ENCODE measurements at regions not wholly inside any gene's neighbourhood (a gene's known extent, or its start where the extent isn't known, plus 50 kb on each side); places are given as distances from the start of the nearest gene placed in this dataset.
A peak's percentile ranks its signal among the peaks of the same experiment; 100 is the strongest.

DNA sequence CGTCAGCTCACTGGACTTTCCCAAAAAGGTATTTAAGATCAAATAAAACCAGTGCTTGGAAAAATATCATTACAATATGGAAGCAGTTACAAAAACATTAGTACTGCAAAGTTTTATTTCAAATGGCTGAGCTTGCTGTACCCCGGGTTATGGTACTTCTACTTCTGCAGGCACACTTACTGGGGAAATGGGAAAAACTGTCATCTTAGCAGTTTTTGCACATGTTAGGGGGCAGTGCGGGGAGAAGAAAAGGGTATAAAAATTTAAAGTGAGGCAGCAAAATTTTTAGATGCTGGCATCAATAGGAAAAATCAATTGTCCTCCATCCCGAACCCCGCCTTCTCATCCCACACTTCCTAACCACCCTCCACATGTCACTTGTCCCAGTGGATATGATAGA lies 133.4 kb downstream of the ATG4C start:
- DNase-seq (ENCODE audit: low read depth) = no peak

DNA sequence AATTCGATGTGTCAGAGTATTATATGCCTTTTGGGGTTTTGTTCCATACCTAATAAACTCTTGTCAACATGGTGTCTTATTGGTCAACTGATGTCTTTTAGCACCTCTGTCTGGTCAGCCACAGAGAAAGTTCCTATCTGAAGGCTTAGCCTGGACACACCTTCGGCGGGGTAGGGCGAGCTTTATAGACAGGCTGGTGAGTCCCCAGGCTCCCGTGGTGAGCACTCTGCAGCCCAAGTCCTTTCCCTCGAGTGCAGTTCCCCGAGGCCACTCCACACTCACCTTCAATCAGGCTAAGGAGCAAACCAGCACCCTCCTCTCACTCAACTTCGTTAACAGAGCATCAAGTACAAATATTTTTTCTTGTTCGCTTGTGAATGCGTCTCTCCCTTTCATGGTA lies 133.9 kb downstream of the ATG4C start:
- DNase-seq (ENCODE audit: low read depth) = no peak

GRCh38 chr1:62918700-62919099 lies 134.8 kb downstream of the ATG4C start:
- no peak for DNase-seq (ENCODE audit: low read depth)

DNA sequence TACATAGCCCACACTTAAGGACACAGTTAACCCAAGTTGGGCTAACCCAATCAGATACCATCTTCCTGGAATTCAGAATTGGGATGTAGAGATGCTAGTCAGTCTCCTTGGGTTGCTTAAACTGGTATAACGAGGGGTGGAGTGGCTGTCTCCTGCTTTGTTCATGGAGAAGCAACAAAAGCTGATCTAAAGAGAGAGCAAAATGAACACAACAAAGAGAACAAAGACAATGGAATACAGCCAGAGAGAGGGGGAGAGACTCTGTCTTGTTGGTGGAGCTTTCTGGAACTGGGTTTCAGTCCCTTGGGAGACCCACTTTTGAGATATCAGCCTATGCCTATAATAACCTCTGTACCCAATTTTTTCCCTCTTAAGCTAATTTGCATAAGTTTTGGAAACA lies 138.1 kb downstream of the ATG4C start:
- no peak for DNase-seq (ENCODE audit: low read depth)

- no peak for DNase-seq (ENCODE audit: low read depth)
Measured at GRCh38 chr1:62924983-62925790, 141.3 kb downstream of the ATG4C start.

GRCh38 chr1:62926681-62927252 lies 142.8 kb downstream of the ATG4C start:
- DNase-seq (ENCODE audit: low read depth) = no peak

DNA sequence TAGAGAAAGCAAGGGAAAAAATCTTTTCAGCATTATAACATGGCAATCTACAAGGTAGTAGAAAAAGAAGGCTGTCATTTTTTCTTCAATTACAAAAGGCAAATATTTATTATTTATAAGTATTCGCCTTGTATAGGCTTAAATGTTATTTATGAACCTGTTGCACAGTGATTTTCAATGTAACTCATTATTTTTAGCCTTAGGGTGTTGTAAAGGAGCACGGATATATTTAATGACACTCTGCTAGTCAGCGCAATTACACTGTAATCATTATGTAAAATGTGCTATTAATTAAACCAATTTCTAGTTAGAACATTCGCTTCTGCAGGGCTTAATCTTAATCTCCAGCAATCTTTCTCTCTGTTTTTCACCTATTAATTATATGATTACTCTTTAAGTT lies 145.0 kb downstream of the ATG4C start:
- no peak for DNase-seq (ENCODE audit: low read depth)

- DNase-seq (ENCODE audit: low read depth) = no peak
Measured at GRCh38 chr1:62937634-62938296, 153.8 kb downstream of the ATG4C start.

DNA sequence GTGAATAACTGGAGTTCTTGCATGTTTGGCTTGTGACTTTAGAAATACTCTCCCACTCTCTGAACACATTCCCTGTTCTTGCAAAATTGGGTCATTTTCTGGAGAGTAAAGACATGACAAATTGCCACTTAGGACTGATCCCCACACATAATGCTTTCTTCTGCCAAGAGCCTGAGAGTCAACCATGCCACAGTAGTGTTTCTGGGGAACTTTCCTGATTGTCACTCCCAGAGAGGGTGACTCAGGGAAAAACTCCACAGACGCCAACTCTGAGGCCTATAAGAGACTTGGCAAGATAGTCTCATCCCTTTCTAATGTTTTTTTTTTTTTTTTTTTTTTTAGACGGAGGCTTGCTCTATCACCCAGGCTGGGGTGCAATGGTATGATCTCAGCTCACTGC lies 157.8 kb downstream of the ATG4C start:
- DNase-seq (ENCODE audit: low read depth) = no peak

DNA sequence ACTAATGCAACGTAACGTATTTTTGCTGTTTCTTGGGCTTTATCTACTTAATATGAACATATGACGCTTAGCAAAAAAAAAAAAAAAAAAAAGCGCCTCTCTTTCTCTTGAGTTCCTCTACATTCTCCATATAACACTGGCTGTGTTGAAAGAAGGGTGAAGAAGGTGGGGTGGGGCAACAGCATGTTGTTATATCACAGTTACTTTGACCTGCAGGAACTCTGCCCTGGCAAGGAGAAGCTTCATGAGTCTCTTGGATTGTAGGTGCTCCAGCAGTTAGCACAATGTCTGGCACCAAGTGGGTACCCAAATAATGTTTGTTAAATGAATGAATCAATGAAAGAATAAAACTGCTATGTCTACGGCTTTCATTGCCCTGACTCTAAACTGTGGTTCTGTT lies 162.6 kb downstream of the ATG4C start:
- no peak for DNase-seq (ENCODE audit: low read depth)

DNA sequence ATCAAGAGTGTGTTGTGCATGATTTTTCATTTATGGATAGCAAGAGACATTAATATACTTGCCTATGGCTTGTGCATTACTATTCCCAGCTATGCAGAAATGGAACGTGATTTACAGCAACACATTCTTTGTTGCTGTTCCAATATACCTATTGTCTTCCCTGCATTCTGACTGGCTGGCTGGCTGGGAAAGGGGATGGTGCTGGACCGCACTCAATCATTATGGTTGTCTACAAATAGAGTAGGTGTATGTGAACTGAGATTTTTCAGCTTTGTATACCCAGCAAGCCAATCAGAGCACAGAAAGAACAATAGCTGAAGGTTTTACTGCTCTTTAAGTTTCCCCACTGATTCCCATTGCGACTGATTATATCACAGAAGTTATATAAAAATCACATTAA lies 167.5 kb downstream of the ATG4C start:
- DNase-seq (ENCODE audit: low read depth) = no peak

DNA sequence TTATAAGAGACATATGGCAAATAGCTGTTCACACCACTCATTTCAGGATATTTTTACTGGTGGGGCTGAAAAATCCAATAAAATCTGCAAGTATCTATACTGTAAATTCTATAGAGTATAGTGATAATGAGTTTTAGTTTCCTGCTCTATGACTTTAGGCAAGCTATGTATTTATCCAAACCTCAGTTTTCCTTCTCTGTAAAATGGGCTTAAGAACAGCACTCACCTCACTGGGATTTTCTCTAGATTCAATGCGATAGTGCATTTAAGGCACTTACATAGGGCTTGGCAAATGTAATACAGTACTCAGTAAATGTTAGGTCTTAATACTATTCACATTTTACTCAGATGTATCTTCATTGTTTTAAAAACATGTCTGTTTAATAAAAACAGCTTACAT lies 168.7 kb downstream of the ATG4C start:
- DNase-seq (ENCODE audit: low read depth) = no peak

DNA sequence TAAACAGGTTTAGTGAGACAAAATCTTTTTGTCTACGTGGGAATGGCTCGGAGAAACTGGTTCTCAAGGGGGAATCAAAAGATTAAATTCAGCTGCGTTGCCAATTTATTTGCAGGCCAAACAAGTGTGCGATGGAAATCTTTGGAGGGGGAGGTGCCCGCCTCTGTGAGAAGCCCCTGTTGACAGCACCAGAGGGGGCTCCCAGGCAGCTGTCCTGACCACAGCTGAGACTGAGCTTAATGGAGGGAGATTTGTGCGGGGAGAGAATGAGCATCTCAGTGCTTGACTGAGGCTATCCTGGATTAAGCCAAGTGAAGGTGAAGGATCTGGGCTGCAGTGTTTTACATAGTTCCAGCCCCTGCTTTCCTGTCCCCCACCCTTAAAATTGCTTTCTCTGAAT lies 169.7 kb downstream of the ATG4C start:
- no peak for DNase-seq (ENCODE audit: low read depth)

- no peak for DNase-seq (ENCODE audit: low read depth)
Measured at GRCh38 chr1:62954758-62955157, 170.8 kb downstream of the ATG4C start.

DNA sequence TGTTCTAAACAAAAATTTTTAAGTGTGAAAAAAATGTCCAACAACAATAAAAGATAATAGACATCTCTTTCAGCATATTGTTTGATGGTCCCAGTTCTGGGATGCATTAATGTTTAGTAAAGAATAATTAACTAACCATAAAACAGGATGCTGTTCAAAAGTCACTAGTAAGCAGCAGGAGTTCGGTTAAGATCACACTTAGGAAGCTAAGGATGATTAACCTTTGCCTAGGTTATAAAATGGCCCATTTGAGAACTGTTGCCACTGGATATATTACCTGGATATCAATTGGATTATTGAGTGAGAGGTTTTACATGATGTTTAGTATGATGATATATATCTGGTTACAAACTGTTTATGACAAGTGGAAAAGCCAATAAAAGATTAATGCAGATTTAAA lies 171.7 kb downstream of the ATG4C start:
- DNase-seq (ENCODE audit: low read depth) = no peak

GRCh38 chr1:62962014-62962812 lies 178.3 kb downstream of the ATG4C start:
- no peak for DNase-seq (ENCODE audit: low read depth)

- peak; percentile 3 for DNase-seq (ENCODE audit: low read depth)
Measured at GRCh38 chr1:62962901-62963776, 179.2 kb downstream of the ATG4C start.

DNA sequence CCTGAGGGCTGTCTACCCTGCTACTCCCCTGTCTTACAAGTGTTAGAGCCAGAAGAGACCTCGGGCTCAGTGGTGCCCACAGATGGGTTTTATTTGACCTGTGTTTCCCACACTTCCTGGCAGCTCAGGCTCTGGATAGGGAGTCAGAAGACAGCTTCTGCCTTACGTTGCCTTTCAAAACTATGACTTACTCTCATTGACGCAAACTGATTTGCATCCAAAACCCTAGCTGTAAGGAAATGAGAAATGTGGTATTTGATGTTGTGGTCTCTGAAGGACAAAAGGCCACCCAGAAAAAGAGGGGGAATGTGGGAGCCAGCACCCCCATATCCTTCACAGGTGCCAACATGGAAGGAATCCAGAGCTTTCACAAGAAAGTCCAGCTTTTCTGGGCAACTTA lies 180.2 kb downstream of the ATG4C start:
- DNase-seq (ENCODE audit: low read depth) = no peak

DNA sequence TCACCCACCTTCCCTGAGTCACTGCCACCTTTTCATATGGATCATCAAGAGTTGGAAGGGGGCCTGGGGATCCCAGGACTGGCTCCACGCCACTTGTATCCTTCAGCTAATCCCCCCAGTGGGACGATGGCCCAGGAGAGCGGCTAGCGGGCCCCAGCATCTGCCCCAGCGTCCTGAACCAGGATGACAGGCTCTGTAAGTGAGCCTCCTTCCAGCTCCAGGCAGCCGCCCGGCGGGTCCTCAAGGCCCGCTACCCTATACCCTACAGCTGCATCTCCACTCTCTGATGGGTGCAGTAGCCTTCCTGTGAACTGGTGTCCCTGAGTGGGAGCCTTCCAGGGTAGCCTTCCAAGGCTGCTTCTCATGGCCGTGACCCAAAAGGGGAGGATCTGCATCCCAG lies 183.1 kb downstream of the ATG4C start:
- DNase-seq (ENCODE audit: low read depth) = no peak

- no peak for DNase-seq (ENCODE audit: low read depth)
Measured at GRCh38 chr1:62977366-62977765, 193.4 kb downstream of the ATG4C start.

DNA sequence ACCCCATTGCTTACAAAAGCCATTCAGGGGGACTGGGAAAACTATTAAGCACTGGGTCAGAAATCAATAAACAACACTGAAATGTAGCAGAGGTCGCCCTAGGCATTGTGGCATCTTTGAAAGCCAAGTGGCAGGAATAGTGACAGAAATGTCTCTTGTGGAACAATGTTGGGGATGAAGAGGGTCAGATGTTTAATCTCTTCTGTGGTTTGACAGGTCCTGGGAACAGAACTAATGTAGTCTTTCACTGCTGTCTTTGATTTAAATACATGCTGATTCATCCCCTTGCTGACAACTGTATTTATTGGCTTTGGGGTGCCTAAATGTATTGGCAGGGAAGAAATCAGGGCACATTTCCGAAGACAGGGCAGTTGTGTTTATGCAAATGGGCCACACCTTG lies 194.8 kb downstream of the ATG4C start:
- no peak for DNase-seq (ENCODE audit: low read depth)

DNA sequence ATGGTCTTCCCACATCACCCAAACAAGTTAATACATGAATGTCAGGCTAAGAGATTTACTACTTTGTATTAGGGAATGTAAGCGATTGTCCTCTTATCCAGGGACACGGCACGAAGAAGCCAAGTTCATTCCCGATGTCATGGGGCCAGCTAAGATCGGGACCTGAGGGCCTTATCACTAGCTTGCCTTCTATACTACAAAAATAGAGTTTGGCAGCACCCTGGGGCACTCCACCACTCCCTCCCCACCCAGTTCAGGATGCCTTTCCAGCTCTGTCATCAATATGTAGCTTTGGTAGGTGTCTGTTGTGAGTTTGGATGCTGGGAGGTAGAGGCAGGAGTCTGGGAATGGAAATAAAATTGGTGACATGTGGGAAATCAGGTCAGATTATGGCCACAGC lies 197.5 kb downstream of the ATG4C start:
- no peak for DNase-seq (ENCODE audit: low read depth)
